Neural cell (in vitro differentiated cells): ENCODE measurements at regions not wholly inside any gene's neighbourhood (a gene's known extent, or its start where the extent isn't known, plus 50 kb on each side); places are given as distances from the start of the nearest gene placed in this dataset.

Experiments
- TF ChIP-seq, protein P1 (sequence below): IDR thresholded peaks from 2 replicates; pipeline ENCODE4 v1.6.1; 2012; ENCODE audit warnings: borderline replicate concordance
- TF ChIP-seq, protein P2 (sequence below): fragments of 450-650 bp; IDR thresholded peaks from 2 replicates; pipeline ENCODE4 v1.5.1; 2014; ENCODE audit warnings: antibody characterized with exemption, mild to moderate bottlenecking, moderate library complexity; ENCODE audit not compliant: poor library complexity, severe bottlenecking

DNA sequence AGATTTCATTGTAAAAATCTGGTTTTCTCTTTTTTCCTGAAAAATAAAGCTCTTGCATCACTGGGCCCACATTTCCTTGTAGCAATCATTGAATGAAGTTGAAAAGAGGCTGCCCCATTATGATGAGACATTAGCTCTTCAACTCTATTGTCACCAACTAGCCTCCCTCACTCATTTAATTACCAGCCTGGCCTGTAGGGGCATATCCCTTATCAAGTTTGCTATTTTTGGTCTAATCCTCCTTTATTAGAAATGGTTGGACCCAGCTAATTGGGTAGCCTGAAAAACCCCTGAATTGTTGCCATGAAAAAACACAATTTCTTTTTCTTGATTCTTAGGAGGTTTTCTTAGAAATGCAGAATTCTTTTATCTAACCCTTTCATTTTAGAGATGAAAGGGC, 164.6 kb upstream of the CASK start:
- TF ChIP-seq, protein P1, sequence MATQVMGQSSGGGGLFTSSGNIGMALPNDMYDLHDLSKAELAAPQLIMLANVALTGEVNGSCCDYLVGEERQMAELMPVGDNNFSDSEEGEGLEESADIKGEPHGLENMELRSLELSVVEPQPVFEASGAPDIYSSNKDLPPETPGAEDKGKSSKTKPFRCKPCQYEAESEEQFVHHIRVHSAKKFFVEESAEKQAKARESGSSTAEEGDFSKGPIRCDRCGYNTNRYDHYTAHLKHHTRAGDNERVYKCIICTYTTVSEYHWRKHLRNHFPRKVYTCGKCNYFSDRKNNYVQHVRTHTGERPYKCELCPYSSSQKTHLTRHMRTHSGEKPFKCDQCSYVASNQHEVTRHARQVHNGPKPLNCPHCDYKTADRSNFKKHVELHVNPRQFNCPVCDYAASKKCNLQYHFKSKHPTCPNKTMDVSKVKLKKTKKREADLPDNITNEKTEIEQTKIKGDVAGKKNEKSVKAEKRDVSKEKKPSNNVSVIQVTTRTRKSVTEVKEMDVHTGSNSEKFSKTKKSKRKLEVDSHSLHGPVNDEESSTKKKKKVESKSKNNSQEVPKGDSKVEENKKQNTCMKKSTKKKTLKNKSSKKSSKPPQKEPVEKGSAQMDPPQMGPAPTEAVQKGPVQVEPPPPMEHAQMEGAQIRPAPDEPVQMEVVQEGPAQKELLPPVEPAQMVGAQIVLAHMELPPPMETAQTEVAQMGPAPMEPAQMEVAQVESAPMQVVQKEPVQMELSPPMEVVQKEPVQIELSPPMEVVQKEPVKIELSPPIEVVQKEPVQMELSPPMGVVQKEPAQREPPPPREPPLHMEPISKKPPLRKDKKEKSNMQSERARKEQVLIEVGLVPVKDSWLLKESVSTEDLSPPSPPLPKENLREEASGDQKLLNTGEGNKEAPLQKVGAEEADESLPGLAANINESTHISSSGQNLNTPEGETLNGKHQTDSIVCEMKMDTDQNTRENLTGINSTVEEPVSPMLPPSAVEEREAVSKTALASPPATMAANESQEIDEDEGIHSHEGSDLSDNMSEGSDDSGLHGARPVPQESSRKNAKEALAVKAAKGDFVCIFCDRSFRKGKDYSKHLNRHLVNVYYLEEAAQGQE = no peak
- TF ChIP-seq, protein P2, sequence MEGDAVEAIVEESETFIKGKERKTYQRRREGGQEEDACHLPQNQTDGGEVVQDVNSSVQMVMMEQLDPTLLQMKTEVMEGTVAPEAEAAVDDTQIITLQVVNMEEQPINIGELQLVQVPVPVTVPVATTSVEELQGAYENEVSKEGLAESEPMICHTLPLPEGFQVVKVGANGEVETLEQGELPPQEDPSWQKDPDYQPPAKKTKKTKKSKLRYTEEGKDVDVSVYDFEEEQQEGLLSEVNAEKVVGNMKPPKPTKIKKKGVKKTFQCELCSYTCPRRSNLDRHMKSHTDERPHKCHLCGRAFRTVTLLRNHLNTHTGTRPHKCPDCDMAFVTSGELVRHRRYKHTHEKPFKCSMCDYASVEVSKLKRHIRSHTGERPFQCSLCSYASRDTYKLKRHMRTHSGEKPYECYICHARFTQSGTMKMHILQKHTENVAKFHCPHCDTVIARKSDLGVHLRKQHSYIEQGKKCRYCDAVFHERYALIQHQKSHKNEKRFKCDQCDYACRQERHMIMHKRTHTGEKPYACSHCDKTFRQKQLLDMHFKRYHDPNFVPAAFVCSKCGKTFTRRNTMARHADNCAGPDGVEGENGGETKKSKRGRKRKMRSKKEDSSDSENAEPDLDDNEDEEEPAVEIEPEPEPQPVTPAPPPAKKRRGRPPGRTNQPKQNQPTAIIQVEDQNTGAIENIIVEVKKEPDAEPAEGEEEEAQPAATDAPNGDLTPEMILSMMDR = no peak
